ENCODE measurements at regions not wholly inside any gene's neighbourhood (a gene's known extent, or its start where the extent isn't known, plus 50 kb on each side); places are given as distances from the start of the nearest gene placed in this dataset.

DNA sequence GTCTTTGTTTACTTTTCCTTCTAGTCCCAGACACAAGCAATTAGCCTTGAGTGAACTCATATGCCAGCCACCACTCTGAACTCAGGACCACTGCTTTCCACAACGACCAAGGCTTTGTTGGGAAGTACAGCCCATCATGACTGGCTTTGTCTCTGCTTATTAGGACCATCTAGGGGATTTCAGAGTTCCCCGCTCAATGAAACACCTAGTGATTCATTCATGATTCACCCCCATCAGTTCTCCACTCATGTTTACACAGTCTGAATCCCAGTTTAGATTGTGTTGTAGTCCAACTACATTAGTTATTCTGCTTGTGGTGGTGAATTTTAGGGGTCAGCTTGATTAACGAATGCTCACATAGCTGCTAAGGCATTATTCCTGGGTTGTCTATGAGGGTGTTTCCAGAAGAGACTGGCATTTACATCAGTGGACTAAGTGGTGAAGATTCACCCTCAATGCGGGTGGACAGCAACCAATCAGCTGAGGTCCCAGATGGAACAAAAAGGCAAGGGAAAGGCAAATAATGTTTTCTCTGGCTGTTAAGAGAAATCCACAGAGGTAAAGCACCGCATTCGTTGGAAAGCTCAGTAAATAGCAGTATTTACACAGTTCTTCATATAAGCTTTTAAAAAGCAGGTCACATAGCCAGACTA is 122.7 kb downstream of the RGS21 start:
- 79% methylated on average over 6 of the region's 6 CpGs for WGBS
- no peak overlapping the region for H3K4me3 ChIP-seq
- no peaks in the 10 kb centered on the region for H3K36me3 ChIP-seq
- H3K9me3 ChIP-seq: no peaks in the 10 kb centered on the region
- H3K27ac ChIP-seq: no peak overlapping the region
- H3K27me3 ChIP-seq: peaks cover 4% of the 10 kb centered on the region
- TF ChIP-seq EP300 (IDR thresholded peaks at IDR 0.05): no peak
- TF ChIP-seq, protein P1, sequence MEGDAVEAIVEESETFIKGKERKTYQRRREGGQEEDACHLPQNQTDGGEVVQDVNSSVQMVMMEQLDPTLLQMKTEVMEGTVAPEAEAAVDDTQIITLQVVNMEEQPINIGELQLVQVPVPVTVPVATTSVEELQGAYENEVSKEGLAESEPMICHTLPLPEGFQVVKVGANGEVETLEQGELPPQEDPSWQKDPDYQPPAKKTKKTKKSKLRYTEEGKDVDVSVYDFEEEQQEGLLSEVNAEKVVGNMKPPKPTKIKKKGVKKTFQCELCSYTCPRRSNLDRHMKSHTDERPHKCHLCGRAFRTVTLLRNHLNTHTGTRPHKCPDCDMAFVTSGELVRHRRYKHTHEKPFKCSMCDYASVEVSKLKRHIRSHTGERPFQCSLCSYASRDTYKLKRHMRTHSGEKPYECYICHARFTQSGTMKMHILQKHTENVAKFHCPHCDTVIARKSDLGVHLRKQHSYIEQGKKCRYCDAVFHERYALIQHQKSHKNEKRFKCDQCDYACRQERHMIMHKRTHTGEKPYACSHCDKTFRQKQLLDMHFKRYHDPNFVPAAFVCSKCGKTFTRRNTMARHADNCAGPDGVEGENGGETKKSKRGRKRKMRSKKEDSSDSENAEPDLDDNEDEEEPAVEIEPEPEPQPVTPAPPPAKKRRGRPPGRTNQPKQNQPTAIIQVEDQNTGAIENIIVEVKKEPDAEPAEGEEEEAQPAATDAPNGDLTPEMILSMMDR (IDR thresholded peaks at IDR 0.05): no peak
- no peak for TF ChIP-seq POLR2A (IDR thresholded peaks at IDR 0.05)
- H3K4me1 ChIP-seq: no peaks in the 10 kb centered on the region
- no peak for DNase-seq (ENCODE audit: low spot score in 2 of 2)

DNA sequence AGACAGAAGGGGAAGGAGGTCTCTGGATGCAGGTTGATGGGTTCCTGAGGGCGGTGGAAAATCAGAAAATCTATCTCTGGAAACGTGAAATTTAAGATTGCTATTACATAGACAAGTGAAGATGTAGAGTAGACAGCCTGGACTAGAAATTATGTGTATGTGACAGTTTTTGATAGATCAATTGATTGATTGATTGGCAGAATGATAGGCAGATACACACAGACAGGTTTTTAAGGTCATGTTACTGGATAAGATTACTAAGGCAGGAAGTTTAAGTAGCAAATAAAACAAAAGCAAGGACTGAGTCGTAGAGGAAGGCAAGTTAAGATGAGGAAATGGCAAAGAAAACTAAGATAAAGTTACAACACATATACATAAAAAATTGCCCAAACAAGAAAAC is 124.7 kb downstream of the RGS21 start:
- H3K9me3 ChIP-seq: no peaks in the 10 kb centered on the region

DNA sequence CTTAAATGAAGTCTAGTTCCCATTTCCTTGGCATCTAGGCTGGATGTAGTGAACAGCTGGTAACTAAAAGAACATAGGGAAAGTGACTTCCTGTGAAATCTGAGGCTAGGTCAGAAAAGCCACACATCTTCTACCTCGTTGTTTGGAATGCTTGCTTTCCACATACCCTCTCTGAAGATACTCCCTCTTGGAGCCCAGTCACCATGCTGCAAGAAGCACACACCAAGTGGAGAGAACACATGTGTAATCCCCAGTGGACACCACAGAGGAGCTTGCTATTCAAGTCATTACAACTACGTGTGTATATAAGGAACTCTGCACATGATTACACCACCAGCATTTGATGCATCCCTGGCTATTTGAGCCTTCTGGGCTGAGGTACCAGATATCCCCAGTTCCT is 125.9 kb downstream of the RGS21 start:
- H3K27me3 ChIP-seq: peaks cover 4% of the 10 kb centered on the region
- H3K36me3 ChIP-seq: no peaks in the 10 kb centered on the region
- H3K27ac ChIP-seq: no peak overlapping the region
- DNase-seq (ENCODE audit: low spot score in 2 of 2): no peak
- TF ChIP-seq EP300 (IDR thresholded peaks at IDR 0.05) (no peak), POLR2A (IDR thresholded peaks at IDR 0.05) (no peak), POLR2AphosphoS5 (IDR thresholded peaks at IDR 0.05) (no peak)
- TF ChIP-seq, protein P1 (IDR thresholded peaks at IDR 0.05): no peak
- WGBS: 43% methylated on average over 2 of the region's 2 CpGs
- no peaks in the 10 kb centered on the region for H3K9me3 ChIP-seq
- H3K4me3 ChIP-seq: no peak overlapping the region
- no peaks in the 10 kb centered on the region for H3K4me1 ChIP-seq

More for the DNA sequence above, 124.7 kb downstream of the RGS21 start:
- Histone ChIP-seq H3K27me3 (peaks cover 4% of the 10 kb centered on the region), H3K27ac (no peak overlapping the region), H3K4me1 (no peaks in the 10 kb centered on the region), H3K36me3 (no peaks in the 10 kb centered on the region), H3K4me3 (no peak overlapping the region)
- TF ChIP-seq POLR2A (IDR thresholded peaks at IDR 0.05) (no peak), EP300 (IDR thresholded peaks at IDR 0.05) (no peak), POLR2AphosphoS5 (IDR thresholded peaks at IDR 0.05) (no peak)
- TF ChIP-seq, protein P1 (IDR thresholded peaks at IDR 0.05): no peak
- DNase-seq (ENCODE audit: low spot score in 2 of 2): no peak
- 72% methylated on average over 3 of the region's 3 CpGs for WGBS

DNA sequence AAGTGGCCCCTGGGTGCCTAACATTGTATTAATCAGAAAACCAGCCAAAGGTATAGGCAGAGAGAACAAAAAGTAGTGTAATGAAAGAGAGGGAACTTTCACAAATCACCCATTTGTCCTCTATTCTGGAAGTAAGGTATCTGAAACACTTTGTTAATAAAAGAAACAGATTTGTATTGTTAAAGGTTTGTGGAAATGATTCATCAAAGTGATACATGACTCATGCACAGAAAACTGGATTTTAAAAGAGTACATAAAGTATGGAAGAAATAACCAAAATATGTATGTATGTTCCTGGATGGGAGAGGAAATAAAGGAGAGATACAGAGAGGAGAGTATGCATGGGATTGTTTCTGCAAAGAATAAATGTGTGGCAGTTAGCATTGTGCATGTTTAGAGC is 126.8 kb downstream of the RGS21 start:
- TF ChIP-seq EP300 (IDR thresholded peaks at IDR 0.05) (no peak), POLR2A (IDR thresholded peaks at IDR 0.05) (no peak), POLR2AphosphoS5 (IDR thresholded peaks at IDR 0.05) (no peak)
- TF ChIP-seq, protein P1 (IDR thresholded peaks at IDR 0.05): no peak
- Histone ChIP-seq H3K27me3 (peaks cover 4% of the 10 kb centered on the region), H3K4me1 (no peaks in the 10 kb centered on the region), H3K36me3 (no peaks in the 10 kb centered on the region), H3K27ac (no peak overlapping the region), H3K4me3 (no peak overlapping the region), H3K9me3 (no peaks in the 10 kb centered on the region)
- no peak for DNase-seq (ENCODE audit: low spot score in 2 of 2)

DNA sequence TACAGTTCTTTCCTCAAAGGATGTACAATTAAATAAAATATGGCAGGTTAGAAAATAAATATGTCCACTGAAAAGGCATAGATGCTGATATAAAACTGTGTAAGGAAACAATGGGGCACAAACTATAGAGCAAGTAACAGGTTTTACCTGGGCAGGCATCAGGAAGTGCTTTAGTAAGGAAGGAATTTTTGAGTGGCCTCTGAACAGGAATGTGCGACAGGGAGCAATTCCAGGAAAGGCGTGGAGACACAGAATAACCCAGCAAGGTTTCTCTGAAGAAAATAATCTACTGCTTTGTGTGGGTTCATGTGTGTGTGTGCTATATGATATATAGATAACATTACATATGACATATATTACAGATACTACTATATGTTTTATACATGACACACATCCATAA is 128.4 kb downstream of the RGS21 start:
- no peak for TF ChIP-seq POLR2A (IDR thresholded peaks at IDR 0.05)
- TF ChIP-seq EP300 (IDR thresholded peaks at IDR 0.05): no peak
- no peak for TF ChIP-seq POLR2AphosphoS5 (IDR thresholded peaks at IDR 0.05)
- TF ChIP-seq, protein P1 (IDR thresholded peaks at IDR 0.05): no peak
- H3K4me3 ChIP-seq: no peak overlapping the region
- no peak overlapping the region for H3K27ac ChIP-seq
- no peaks in the 10 kb centered on the region for H3K4me1 ChIP-seq
- no peaks in the 10 kb centered on the region for H3K9me3 ChIP-seq
- no peaks in the 10 kb centered on the region for H3K27me3 ChIP-seq
- WGBS: 62% methylated on average over 2 of the region's 2 CpGs
- no peaks in the 10 kb centered on the region for H3K36me3 ChIP-seq
- DNase-seq (ENCODE audit: low spot score in 2 of 2): no peak
